ENCODE measurements at regions not wholly inside any gene's neighbourhood (a gene's known extent, or its start where the extent isn't known, plus 50 kb on each side); places are given as distances from the start of the nearest gene placed in this dataset.

DNA sequence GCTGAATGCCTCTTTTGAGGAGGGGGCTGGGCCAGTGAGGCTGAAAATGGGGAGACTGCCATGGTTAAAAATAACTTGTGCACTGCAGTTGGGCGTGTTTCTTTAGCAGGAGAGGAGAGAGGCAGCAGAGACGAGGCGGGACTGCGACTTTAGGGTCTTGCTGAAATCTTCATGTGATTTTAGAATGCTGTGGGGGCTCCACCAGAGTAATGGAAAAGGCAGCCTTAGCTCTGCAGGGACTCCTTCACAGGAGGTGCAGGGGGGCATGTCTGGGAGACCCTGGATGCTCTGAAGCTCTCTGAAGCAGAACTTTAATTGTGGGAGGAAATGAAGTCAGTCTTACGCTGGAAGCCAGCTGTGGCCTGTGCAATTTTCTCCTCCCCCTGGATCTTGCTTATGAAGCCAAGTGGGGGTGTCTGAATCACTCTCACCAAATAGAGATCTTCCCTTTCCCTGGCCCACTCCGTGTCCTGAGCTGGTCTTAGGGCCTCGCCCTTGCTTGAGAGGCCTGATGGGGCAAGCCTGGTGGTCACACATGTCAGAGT lies 60.8 kb downstream of the NDUFS5 start:
- in situ Hi-C loops (cut with MboI), result no loop called here

More for the DNA sequence above, 60.8 kb downstream of the NDUFS5 start:
- ChIA-PET CTCF (ENCODE audit: low intra/inter-chr PET ratio) (no interaction called here), POLR2A (interaction anchor here (0.6 to 1.1 kb wide), 3 partner anchors 10 to 772 kb away, joined by 3 to 6 read pairs (median 3); no protein-coding TSS in a partner anchor)
- H3K4me3 ChIP-seq, result no peak overlapping the region
- no peaks in the 10 kb centered on the region for H3K36me3 ChIP-seq (ENCODE audit: control insufficient read depth, insufficient read depth, low read length)
- FAIRE-seq (no peak), DNase-seq (ENCODE audit: extremely low read depth in 1 of 4, low spot score in 3 of 4) (no peak), ATAC-seq (no peak)
- intact Hi-C loops (cut with micrococcal nuclease), result loop anchor here (5.0 kb wide), 1 partner anchor 230 kb away; the partner anchor contains the start of gene RRAGC
- H3K27ac ChIP-seq (ENCODE audit: extremely low read depth, low read depth, low read length), result no peak overlapping the region
- WGBS (ENCODE audit: insufficient coverage, low coverage, missing lambda C conversion rate), result 32% methylated on average over 7 of the region's 7 CpGs
- no peaks in the 10 kb centered on the region for H3K79me2 ChIP-seq (ENCODE audit: control insufficient read depth, insufficient read depth, low read length)
- TF ChIP-seq TEAD2 (tag; IDR thresholded peaks at IDR 0.05) (no peak), MED1 (CRISPR knock-in tag; IDR thresholded peaks at IDR 0.05; ENCODE audit: borderline replicate concordance) (no peak), ZBTB12 (CRISPR knock-in tag; IDR thresholded peaks at IDR 0.05) (no peak), TCF15 (CRISPR knock-in tag; IDR thresholded peaks at IDR 0.05) (no peak), TAF15 (IDR thresholded peaks at IDR 0.05; ENCODE audit: low read depth, low read length) (no peak), TFAP4 (CRISPR knock-in tag; IDR thresholded peaks at IDR 0.05; ENCODE audit: borderline replicate concordance) (no peak), SMARCA4 (IDR thresholded peaks at IDR 0.05) (no peak), MYBL2 (IDR thresholded peaks at IDR 0.05; ENCODE audit: low read depth) (no peak), MYBL2 (CRISPR knock-in tag; IDR thresholded peaks at IDR 0.05; ENCODE audit: borderline replicate concordance) (no peak), ZNF584 (CRISPR knock-in tag; IDR thresholded peaks at IDR 0.05; ENCODE audit: low read depth) (no peak), HOMEZ (CRISPR knock-in tag; IDR thresholded peaks at IDR 0.05) (no peak), ERF (CRISPR knock-in tag; IDR thresholded peaks at IDR 0.05) (no peak), L3MBTL2 (IDR thresholded peaks at IDR 0.05) (no peak), SMC3 (conservative IDR thresholded peaks at IDR 0.05; ENCODE audit: insufficient read depth, low read depth, low read length) (no peak), EHMT2 (IDR thresholded peaks at IDR 0.05) (no peak), TAF9B (IDR thresholded peaks at IDR 0.05; ENCODE audit: partially characterized antibody) (no peak), GMEB1 (CRISPR knock-in tag; IDR thresholded peaks at IDR 0.05) (no peak), PHTF2 (CRISPR knock-in tag; IDR thresholded peaks at IDR 0.05) (no peak)
- H3K9me1 ChIP-seq (ENCODE audit: control insufficient read depth, insufficient read depth, low read length), result no peaks in the 10 kb centered on the region
- H3K9ac ChIP-seq (ENCODE audit: insufficient read depth in 1 of 2, low read depth in 2 of 2, low read length in 2 of 2), result no peak overlapping the region; a peak in 1 of 4 replicates
- H3K27me3 ChIP-seq (ENCODE audit: control insufficient read depth in 2 of 2, insufficient read depth in 2 of 2, low read length in 2 of 2), result peaks cover 22 to 23% of the 10 kb centered on the region in 2 experiments
- no peak overlapping the region for H3K4me2 ChIP-seq (ENCODE audit: insufficient read depth, low read length)
- H3K9me3 ChIP-seq (replicated peaks; ENCODE audit: control insufficient read depth, insufficient read depth, low read depth, low read length), result no peaks in the 10 kb centered on the region
- H4K20me1 ChIP-seq (replicated peaks; ENCODE audit: control insufficient read depth, insufficient read depth, low read length), result 0 out of 2 replicates have a peak, but pooled peaks cover 12% of the 10 kb centered on the region
- H2AFZ ChIP-seq (ENCODE audit: low read depth, low read length), result no peak overlapping the region
- H3K4me1 ChIP-seq (replicated peaks in 1 of 2; ENCODE audit: control insufficient read depth in 2 of 2, insufficient read depth in 2 of 2, low read length in 2 of 2), result peaks cover 2 to 6% of the 10 kb centered on the region in 2 experiments; a peak in 3 of 5 replicates
- BruUV-seq (replicated peaks), result no TSS peak
